ENCODE measurements at regions not wholly inside any gene's neighbourhood (a gene's known extent, or its start where the extent isn't known, plus 50 kb on each side); places are given as distances from the start of the nearest gene placed in this dataset.
"Not testable (repeated sequence)": the region's sequence is repeated elsewhere in the genome, so short reads cannot be mapped to it uniquely, and the experiment has no call there.

DNA sequence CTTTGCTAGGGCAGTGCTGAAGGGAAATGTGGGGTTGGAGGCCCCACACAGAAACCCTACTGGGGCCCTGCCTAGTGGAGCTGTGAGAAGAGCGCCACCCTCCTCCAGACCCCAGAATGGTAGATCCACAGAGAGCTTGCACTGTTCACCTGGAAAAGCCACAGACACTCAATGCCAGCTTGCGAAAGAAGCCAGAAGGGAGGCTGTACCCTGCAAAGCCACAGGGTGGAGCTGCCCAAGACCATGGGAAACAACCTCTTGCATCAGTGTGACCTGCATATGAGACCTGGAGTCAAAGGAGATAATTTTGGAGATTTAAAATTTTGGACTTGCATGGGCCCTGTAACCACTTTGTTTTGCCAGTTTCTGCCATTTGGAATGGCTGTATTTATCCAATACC is 615.4 kb upstream of the MIR17HG start:
- DNase-seq (ENCODE audit: low read depth), result peak; percentile 17

DNA sequence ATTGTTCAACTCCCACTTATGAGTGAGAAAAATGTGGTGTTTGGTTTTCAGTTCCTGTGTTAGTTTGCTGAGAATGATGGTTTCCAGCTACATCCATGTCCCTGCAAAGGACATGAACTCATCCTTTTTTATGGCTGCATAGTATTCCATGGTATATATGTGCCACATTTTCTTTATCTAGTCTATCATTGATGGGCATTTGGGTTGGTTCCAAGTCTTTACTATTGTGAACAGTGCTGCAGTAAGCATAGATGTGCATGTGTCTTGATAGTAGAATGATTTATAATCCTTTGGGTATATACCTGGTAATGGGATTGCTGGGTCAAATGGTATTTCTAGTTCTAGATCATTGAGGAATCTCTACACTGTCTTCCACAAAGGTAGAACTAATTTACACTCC is 613.0 kb upstream of the MIR17HG start:
- not testable (repeated sequence) for DNase-seq (ENCODE audit: low read depth)

DNA sequence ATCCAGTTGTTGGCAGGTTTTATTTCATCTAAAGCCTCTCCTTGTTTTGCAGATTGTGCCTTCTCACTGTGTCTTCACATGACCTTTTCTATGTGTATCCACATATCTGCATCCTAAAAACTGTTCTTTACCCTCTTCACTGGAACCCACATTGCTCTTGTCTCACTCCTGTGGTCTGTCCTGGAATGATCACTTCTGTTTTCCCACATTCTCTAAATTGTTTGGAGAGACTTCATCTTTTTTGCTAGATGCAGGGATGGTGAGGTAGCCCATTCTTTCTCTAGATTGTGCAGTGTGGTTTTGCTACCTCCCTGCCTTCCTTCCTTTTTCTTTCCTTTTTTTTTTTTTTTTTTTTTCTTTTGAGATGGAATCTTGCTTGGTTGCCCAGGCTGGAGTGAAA is 608.6 kb upstream of the MIR17HG start:
- peak; percentile 56 for DNase-seq (ENCODE audit: low read depth)

DNA sequence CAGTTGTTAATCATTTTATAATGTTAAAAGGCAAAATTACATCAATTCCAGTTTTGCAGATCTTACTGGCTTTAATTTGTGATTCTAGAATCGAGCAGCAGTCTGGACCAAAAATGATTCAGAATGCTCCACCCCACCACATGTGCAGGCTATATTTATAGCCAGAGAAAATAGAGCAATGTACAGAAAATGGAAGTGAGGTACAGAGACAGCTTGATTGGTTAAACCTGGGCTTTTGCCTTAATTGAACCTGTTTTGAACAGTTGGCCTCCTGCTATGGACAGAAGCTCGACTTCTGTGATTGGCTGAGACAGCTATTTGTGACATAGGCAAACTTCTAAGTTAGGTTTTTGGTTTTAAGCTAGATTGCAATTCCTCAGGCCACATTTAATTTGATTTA is 607.4 kb upstream of the MIR17HG start:
- DNase-seq (ENCODE audit: low read depth), result no peak

DNA sequence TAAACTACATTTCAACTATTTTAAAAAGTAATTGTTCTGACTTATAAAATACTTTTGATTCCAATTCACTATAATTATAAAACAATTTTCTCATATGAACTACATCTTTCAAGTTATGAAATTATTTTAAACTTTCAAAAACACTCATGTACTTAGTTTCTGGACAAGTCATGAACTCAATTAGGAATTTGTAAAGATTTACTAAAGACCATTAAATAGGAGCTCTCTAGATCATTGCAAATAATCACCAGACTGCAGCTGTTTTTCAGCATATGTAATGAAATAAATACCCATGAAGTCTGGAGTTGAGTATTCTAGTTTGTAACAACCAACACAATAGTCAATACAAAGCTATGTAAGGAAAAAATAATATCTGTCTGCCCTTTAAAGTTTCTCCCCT is 605.1 kb upstream of the MIR17HG start:
- DNase-seq (ENCODE audit: low read depth), result no peak

DNA sequence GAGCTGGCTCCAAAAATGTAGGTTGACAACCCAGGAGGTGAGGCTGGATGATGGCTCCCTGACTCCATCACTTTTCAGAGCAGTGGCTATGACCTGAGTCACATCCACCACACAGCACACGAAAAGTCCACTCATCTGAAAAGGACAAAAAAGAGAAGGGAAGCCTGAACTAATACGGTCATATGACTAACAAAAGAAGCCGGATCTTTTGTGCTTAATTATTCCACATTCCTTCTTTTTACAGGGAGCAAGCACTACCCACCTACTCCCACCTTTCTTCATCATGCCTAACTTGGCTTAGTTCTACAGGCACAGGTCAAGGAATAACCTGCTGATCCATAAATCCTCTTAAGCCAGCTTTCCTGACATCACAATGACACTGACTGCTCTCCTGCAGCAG is 601.3 kb upstream of the MIR17HG start:
- DNase-seq (ENCODE audit: low read depth), result no peak

DNA sequence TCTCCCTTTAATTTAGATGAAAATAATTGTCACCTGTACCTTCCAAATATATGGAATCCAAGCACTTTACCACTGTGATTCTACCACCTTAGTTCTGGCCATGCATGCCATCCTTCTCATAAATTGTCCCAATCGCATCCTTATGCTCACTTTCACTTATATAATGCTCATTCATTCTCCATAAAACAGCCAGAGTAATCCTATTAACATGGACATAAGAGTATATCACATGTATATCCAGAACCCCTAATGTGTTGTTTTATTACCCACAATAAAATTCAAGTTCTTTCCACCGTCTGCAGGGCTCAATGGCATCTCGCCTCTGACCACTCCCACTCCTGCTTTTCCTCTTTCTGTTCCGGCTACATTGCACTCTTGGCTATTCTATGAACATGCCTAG is 597.5 kb upstream of the MIR17HG start:
- DNase-seq (ENCODE audit: low read depth), result no peak

DNA sequence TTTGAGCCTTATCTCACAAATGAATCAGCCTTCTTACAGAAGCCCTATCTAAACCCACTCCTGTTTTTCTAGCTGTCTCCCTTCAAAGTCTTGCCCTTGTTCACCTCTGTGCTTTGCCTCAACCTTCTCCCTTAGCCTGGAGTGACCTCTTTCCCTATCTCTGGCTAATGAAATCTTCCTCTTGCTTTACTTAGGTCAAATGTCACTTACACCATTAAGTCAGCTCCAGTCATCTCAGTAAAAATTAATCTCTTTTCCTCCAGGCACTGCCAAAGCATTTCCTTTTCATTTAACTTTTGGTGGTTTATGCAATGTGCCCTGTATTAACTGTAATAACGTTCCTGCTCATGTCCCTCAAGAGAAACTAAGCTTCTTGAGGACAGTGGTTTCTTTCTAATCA is 596.5 kb upstream of the MIR17HG start:
- peak; percentile 54 for DNase-seq (ENCODE audit: low read depth)

DNA sequence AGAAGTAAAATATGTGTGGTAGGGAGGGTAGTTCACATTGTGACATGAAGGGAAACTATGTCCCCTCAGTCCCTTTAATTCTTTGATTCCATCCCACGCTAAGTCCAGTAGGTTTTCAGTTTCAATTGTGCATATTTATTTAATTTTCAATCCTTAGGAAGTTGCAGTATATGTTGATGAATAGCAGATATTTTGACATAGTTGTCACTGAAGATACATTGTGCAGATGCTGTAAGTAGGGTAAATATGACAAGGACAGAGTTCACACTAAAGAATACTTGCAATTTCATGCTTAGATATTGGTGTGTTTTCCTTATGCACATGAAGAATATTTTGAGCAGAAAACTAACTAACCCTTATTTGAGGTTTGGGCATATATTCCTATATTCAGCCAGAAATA is 595.4 kb upstream of the MIR17HG start:
- DNase-seq (ENCODE audit: low read depth), result no peak

DNA sequence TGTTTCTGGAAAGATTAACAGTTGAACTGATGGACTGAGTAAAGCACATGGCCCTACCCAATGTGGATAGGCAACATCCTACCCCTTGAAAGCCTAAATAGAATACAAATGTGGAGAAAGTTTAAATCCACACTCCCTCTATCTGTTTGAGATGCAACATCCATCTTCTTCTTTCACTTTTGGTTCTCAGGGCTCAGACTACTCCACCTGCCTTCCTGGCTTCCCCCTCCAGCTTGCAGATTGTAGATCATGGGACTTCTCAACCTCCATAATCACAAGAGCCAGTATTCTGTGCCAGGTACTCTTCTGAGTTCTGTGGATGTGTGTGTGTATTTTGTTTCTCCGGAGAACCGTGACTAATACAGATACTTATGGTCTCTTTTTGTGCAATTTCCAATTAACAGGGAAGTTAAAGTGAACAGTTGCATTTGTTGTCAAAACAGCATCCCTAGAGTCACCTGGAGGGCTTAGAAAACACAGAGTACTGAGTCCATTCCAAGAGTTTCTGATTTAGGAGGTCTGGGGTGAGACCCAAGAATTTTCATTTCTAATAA is 590.3 kb upstream of the MIR17HG start:
- no peak for DNase-seq (ENCODE audit: low read depth)

DNA sequence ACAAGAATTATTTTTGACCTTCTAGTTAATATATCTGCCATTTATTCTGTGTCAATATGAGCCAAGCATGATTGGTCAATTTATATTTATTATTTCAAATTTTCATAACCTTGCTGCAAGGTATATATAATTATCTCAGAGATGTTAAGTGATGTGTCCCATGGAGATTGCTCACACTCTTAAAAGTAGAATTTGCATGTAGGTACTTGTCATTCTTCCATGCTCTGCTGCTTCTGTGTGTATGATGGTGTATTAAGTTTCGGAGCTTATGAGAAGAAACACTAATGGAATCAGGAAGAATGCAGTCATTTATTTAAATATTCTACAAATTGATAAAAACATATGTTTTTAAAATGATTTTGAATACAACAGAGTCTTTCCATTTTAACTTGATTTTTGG is 586.8 kb upstream of the MIR17HG start:
- DNase-seq (ENCODE audit: low read depth), result no peak

DNA sequence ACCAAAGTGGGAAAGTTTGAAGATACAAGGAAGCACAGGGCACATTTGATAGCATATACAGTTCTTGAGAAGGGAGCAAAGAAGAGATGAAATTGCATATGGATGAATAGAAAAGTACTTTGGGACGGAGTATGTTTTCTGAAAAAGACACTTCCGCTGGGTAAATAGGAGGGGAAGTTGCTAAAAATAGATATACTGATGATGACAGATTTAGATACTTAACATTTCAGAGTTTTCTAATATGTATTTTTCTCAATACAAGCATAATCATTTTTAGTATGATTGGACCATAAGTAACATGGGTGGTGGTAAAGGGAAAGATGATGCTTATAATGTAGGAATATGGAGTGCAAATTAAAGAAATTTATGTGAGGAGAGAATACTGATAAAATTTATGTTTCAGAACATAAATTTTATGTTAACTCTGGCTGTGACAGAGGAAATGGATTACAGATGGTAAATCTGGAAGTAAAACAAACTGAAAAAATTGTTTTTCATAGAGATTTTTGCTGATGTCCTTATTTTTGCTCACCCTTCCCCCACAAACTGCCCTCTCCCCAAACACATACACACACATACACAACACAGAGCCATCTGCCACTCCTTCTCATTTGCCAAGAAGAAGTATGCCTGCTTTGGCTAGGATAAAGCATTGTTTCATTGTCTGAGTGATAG is 583.9 kb upstream of the MIR17HG start:
- no peak for DNase-seq (ENCODE audit: low read depth)

DNA sequence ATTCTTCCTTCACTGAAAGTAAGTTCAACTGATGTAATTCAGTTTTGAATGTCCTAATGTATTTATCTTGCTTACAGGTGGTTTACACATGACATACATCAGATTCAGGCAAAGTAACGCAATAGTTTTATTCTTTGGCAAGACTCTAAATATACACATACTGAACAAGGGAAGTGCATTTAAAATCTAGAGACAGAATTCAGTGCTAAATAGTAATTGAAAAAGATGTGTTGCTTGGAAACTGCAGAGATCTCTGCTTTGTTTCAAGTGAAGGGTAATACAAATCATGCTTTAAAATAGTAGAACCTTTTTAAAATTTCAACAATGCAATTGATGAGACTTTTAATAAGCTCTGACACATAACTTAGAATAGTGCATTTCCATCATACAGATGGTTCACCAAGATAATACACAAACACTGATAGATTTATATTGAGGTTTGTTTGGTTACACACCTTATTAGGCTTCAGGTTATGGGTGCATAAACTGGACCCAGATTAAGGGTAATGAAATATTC is 581.0 kb upstream of the MIR17HG start:
- no peak for DNase-seq (ENCODE audit: low read depth)

DNA sequence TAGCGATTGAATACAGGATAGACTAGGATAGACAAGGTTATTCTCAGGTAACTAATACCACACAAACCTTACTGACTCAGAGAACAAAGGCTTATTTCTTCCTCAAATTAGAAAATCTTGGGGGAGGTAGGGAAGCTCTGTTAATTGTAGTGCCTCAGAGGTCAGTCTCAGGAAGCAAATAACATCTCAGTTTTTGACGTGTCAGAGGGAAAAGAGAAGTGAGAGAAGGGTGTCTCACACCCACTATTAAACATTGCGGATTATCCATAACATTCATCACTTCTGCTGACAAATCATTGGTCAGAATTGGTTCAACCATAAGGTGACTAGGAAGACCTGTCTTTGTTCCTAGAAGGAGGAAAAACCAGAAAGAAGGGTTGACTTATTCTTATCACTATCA is 579.4 kb upstream of the MIR17HG start:
- no peak for DNase-seq (ENCODE audit: low read depth)

DNA sequence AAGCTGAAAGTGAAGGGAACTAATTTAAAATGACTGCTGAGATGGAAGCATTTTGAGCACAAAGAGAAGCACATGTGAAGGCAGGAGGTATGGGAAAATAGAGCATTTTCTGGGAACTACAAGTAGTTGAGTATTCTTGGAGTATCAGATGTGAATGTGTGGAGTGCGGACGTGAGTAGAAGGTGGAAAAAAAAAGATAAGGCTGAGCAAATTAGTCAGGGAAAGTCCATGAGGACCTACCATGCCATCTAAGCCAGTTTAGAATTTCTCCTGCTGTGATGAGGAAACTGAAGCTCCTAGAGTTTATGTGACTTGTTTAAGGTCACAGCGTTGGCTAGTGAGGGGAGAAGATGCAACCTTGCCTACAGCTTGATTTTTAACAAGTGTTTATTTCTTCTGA is 578.1 kb upstream of the MIR17HG start:
- no peak for DNase-seq (ENCODE audit: low read depth)

DNA sequence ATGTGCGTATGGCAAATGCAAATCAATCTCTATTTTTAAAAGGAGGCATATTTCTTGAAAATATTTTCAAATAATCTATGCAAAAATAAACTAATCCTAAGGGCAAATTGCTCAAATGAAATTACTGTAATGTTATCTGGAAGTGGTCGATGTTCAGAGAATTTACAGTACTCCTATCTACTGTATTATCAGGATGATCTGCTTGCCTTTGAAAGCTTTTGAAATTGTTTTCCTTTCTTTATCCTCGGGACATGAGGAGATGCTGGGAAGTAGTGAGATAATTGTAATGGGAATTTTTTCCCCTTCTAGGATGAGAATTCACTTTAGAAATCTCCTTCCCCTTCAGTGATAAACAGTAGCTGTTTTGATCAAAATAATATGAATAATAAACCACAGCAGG is 577.2 kb upstream of the MIR17HG start:
- DNase-seq (ENCODE audit: low read depth), result no peak

DNA sequence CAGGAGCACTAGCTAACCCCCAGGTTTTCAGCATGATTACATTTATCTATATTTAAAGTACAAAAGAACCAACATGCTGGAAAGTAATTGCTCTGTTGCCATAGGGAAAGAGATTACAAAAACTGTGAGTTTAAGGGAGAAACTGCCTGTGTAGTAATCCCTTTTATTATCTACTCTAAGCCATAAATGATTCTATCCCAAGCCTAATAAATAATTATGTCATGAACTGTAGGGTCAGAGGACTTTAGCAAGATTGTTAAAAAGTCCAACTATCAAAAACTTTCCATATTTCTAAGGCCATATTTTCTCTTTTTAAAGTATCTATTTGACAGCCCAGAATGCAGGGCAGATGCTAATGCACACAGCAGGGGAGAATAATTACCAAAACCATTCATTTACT is 573.8 kb upstream of the MIR17HG start:
- DNase-seq (ENCODE audit: low read depth), result no peak

DNA sequence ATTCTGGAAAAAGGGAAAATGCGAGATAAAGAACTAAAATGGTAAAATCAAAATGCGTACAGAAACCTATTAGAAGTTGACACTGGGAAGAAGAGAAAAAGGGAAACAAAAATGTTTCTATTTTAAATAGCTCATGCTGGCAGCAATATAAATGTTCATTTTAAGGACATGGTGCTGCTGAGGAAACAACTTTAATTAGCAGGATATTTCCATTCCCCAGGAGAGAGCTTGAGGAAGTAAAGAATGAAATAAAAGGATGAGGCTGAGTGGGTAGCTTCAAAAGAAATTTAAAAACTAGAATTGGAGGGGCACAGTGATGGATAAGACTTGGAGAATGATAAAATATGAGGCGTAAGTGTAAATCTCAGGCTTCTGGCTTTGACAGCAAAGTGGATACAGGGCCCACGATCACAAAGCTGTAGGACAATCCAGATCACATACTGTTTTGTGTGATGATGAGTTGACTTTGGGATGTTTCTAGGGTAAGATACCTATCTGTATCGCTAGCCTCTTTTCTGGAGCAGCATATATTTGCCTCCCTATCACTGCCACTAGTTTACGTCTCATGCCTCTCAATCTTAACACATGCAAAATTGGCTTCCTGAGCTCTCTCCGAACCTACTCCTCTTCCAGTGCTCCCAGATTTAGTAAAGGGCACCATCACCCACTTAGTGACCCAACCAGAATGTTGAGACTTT is 571.3 kb upstream of the MIR17HG start:
- no peak for DNase-seq (ENCODE audit: low read depth)

DNA sequence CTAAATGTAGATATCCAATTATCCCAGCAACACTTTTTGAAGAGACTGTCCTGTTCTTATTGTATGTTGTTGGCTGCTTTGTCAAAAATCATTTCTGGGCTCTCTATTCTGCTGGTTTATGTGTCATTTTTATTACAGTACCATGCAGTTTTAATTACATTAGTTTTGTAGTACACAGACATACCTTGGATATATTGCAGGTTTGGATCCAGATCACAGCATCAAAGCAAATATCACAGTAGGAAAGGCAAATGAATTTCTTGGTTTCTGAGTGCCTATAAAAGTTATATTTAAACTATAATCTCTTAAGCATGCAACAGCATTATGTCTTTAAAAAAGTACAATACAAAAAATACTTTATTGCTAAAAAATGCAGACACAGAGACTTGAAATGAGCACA is 564.2 kb upstream of the MIR17HG start:
- DNase-seq (ENCODE audit: low read depth), result no peak

DNA sequence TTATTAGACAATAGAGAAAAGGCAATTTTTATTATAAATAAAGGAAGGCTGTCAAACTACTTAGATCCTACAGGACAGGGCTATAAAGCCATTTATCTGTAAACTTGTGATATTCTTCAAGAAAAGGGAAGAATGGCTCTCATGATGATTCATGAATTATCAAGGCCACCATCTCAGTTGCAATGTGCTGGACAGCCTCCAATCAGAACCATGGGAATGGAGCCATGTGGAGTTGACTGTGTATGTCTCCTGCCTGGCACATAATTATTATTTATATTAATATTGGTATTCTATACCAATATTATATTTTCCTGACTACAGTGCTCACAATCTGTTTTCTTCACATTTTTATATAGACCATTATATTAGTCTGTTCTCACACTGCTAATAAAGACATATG is 560.5 kb upstream of the MIR17HG start:
- DNase-seq (ENCODE audit: low read depth), result peak; percentile 41

DNA sequence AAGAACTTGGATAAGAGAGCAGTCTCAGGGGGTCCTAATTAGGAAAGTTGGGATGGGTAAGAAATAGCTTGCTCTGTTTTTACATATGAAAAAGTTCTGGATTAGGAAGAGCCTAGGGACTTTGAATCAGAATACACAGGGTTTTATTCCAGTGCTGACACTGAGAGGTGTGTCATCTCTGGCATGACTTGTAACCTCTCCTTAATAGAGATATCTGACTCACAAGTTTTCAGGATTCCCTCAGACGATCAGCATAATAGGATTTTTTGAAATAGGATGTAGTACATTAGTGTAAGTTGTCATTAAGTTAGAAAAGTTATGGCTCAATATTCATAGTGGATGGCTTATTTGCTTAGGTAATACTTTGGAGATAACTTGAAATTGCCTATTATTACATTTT is 555.2 kb upstream of the MIR17HG start:
- peak; percentile 19 for DNase-seq (ENCODE audit: low read depth)

DNA sequence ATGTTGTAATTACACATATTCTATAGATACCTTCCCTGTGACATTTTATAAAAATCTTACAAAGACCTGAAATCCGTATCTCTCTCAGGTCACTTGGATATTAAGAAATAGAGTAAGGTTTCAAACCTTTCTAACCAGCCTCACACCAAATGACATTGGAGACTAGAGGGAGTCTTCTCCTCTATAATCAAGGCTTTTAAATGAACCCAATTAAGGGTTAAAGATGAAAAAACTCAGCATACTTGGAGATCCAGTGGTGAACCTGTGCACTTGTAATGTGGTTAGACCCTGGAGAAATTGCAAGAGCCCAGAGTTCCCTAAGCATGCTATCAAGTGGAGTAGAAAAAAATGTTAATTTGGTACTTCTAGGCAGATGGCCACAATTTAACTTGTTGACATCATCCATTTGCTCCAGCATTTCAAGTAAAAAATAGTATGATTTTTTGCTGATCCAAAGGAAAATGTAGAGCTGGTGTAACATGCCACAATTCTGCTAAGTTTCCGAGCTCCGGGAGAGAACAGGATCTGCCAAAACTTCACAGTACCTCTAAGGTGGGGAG is 554.1 kb upstream of the MIR17HG start:
- peak; percentile 8 for DNase-seq (ENCODE audit: low read depth)

DNA sequence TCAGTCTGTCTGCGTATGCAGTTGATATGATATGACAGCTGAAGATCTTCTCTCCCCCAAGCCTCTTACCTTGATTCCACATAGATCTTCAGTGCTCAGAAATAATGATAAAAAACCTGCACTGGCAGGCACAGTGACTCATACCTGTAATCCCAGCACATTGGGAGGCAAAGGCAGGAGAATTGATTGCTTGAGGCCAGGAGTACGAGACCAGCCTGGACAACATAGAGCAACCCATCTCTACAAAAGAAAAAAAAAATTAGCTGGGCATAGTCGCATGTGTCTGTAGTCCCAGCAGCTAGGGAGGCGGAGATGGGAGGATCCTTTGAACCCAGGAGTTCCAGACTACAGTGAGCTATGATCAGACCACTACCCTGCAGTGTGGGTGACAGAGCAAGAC is 551.0 kb upstream of the MIR17HG start:
- DNase-seq (ENCODE audit: low read depth), result no peak

All from amniotic epithelial cell (primary cell).